ENCODE measurements at regions not wholly inside any gene's neighbourhood (a gene's known extent, or its start where the extent isn't known, plus 50 kb on each side); places are given as distances from the start of the nearest gene placed in this dataset.

- TF ChIP-seq CTCF (IDR thresholded peaks at IDR 0.05): no peak
- TF ChIP-seq POLR2A (IDR thresholded peaks at IDR 0.05): no peak
- no peak for TF ChIP-seq POLR2AphosphoS5 (IDR thresholded peaks at IDR 0.05)
These were observed 241.9 kb downstream of the PAX1 start for GRCh38 chr20:21947406-21947805.

All from stomach (tissue), 4 donors.